GM19372 (cell line): ENCODE measurements at regions not wholly inside any gene's neighbourhood (a gene's known extent, or its start where the extent isn't known, plus 50 kb on each side); places are given as distances from the start of the nearest gene placed in this dataset.

Experiments used
- ATAC-seq: cut with Tn5 transposase; IDR thresholded peaks from one replicate; pipeline ENCODE4 v1.9.1; 2021; ENCODE audit warnings: mild to moderate bottlenecking, low read depth, moderate library complexity; ENCODE audit not compliant: unreplicated experiment

DNA sequence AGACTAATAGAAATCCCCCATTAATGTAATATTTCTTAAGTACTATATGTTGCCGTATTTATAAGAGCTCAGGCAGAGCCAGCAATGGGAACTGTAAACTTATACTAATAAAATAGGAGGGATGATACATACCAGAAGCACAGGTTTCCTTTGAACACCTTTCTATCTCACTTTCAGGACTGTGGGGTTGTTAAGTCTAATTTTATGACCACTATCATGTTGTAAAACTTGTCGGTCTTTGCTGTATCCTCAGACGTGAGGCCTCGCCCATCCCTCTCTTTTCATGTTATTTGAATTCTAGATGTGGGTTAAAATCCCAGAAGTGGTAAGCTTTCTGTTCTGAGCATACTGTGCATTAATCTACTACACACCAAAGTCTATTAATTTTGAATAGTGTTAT is 1083.5 kb upstream of the TENM4 start:
- no peak for ATAC-seq

DNA sequence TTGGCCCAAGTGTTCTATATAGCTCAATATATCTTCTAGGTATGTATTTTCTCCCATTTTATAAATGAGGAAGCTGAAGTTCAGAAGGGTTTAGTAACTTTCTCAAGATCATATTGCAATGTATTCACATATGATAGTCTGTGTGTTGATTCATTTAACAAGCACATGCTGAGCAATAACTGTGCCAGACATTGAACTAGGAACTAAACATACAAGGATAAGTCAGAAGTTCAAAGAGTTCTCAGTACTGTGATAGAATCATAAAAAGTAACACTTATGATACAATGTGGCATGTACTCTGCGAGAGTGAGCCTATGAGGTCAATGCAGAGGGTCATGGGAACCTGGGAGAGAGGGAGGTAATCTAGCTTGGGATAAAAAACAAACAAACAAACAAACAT is 1082.2 kb upstream of the TENM4 start:
- no peak for ATAC-seq

- ATAC-seq, result no peak
Observed at GRCh38 chr11:80521592-80521991, 1080.8 kb upstream of the TENM4 start.

DNA sequence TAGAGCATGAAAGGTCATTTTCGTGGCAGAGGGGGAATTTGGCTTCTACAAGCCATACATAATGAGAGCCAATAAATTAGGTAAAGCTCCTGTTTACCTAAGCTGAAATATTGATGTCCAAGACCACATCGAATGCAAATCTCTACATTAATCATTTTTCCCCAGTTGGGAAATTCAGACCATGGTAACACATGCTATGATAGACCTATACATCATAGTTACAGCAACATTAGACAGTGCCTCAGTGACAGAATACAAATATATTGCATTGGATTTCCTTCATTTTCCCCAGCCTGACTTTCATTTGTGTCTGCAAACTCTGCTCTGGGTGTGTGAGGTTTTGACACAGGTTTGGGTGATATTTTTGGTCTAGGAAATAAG is 1079.7 kb upstream of the TENM4 start:
- ATAC-seq, result no peak

DNA sequence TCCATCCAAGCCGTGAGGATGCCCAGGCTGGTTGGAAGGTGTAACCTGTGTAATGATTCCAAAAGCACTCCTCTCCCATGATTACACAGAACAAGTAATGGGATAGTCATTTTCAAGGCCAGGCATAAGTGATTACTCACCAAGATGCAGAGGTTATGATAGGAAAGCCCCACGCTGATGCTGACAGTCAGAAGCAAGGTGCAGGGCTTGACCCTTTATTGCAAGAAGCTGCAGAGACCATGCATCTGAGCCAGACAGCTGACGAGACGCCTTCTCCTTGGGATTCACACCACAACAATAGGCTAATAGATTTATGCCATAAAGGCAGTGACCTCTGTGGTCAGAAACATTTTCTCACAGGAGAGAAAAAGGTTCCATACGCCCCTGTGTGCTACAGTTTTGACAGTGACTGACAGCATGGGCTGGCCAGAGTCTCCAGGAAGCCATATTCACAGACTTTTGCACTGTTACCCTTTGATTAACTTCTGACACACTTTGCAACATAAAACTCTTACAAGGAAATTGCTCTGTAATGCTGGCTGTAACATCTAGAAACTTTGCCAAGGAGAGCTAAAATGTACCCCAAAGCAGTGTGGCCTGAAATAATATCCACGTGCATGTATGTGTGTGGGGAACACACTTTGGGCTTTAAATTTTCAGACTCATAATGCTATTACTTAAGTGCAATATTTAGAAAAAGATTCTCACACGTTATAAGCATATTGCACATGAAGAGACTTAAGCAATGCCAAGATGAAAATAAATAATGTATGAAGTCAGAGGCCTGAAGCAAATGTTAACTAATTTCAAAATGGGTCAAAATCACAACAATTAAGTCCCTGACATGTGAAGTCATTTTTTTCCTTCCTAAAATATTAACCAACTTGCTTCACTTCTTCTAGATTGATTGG is 1079.0 kb upstream of the TENM4 start:
- ATAC-seq, result no peak

GRCh38 chr11:80517701-80518100 is 1076.9 kb upstream of the TENM4 start:
- ATAC-seq, result no peak

DNA sequence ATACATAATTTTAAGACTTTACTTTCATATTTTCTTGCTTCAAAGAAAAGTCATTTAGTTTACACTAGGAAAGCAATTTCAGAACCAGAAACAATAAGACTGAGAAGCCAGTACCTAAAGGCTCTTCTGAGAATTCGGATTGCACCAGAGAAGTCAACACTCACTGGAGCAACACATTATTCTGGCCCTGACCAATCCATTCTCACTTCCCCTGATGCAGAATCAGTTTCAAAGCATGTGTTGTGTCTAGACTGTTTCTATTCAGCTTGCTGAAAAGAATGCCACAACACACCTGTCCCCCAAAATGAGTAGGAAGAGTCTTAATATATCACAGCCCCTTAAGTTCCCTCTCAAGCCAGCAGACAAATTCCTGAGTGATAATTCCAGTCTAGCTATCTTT is 1074.3 kb upstream of the TENM4 start:
- no peak for ATAC-seq

- no peak for ATAC-seq
Observed at GRCh38 chr11:80512491-80512890, 1071.7 kb upstream of the TENM4 start.

- no peak for ATAC-seq
Observed at GRCh38 chr11:80505771-80506170, 1064.9 kb upstream of the TENM4 start.

GRCh38 chr11:80503990-80504389 is 1063.2 kb upstream of the TENM4 start:
- ATAC-seq, result no peak

DNA sequence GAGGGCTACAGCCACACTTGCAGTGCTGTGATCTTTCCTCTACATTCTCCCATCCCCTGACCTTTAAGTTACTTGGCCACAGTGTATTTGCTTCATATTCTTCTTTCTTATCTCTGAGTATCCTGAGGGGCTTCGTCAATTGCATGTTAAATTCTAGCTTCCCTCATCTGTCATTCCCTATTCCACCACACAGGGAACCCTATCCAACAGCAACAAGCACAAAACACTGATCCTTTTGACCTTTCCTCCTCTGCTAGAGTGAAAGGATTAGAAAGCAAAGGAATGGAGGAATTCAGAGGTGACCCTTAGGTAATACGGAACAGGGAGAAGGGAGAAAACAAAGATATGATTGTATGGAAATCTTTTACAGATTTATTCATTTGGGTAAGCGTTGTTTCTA is 1061.7 kb upstream of the TENM4 start:
- no peak for ATAC-seq

DNA sequence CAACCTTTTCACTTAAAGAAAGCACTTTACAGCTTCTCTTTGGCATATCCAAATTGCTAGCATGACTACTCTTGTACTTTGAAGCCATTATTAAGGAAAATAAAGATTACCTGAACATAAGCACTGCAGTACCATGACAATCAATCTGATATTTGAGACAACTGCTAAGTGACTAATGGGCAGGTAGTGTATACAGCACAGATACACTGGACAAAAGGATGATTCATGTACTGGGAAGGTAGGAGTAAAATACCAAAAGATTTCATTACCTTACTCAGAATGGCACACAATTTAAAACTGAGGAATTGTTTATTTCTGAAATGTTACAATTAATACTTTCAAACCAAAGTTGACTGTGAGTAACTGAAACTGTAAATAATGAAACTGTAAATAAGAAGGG is 1054.3 kb upstream of the TENM4 start:
- ATAC-seq, result no peak

DNA sequence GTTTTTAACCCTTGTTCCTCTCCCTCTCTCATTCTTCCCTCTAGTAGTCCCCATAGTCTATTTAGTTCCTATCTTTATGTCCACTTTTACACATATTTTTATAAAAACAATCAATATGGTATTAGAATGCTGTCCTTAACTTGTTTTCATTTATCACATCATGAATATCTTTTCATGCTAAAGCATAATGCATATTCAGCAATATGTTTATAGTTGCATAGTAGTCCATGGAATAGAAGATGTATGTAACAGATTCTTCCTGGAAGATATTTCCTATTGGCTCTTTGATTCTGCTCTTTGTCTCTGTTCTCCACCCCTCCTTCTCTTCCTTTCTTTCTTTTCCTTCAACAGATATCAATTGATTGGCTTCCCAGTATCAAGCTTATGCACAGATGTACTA is 1047.1 kb upstream of the TENM4 start:
- no peak for ATAC-seq

GRCh38 chr11:80486678-80487077 is 1045.8 kb upstream of the TENM4 start:
- ATAC-seq, result no peak

DNA sequence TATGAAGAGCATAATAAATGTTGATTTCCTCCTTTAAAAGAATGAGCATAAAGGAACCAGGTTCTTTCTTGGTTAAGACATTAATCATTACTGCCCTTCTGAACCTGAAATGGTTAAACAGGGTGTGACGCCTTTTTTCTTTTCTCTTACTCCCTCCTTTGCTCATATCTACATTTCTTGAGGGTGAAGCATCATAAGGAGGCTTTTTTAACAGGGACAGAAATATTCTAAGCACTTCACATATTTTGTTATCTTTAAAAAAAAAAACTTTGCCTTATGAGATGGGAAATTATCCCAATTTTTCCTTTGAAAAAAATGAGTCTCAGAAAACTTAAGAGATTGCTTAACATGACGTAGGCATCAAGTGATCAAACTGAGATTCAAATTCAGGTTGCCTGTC is 1036.3 kb upstream of the TENM4 start:
- ATAC-seq, result no peak

DNA sequence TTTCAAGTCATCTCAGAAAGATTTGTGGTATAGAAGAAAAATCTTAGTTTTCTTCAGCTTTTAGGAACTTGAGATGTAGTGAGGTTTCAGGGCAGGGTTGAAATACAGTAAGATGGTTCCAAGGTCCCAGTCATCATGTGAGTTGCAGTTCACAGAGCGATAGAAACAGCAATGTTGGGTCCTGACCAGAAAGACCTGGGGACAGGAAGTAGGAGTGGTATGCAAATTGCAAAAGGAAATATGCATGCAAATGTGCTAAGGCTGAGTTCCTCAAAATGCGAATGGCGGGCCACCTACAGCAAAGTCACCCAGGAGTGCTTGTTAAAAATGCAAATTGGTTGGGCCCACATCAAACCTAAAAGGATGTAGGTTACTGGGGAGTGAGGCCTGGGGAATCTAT is 1032.7 kb upstream of the TENM4 start:
- peak; percentile 54 for ATAC-seq

GRCh38 chr11:80469871-80470270 is 1029.0 kb upstream of the TENM4 start:
- no peak for ATAC-seq

DNA sequence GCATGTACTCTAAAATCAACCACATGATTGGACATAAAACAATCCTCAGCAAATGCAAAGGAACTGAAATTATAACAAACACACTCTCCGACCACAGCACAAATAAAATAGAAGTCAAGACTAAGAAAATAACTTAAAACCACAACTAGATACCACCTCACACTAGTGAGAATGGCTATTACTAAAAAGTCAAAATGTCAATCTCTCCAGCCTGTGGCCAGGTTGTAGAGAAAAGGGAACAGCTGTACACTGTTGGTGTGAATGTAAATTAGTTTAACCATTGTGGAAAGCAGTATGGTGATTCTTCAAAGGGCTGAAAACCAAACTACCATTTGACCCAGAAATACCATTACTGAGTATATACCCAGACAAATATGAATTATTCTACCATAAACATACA is 1025.7 kb upstream of the TENM4 start:
- no peak for ATAC-seq

DNA sequence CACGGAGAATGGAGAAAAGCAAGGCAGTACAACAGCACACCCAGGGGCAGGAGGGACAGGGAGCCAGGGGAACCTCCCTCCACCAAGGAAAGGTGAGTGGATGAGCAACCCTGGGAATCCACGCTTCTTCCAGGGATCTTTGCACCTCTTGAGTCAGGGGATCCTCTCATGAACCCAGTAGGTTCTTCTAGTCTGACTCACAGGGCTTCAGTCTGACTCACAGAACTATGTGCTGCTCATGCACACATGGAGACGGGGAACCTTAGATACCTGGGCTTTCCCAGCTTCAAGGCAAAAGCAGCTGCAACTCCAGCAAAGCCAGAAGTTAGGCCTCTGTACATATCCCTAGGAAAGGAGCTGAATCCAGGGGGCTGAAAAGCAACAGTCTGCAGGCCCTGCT is 1021.4 kb upstream of the TENM4 start:
- ATAC-seq, result no peak

DNA sequence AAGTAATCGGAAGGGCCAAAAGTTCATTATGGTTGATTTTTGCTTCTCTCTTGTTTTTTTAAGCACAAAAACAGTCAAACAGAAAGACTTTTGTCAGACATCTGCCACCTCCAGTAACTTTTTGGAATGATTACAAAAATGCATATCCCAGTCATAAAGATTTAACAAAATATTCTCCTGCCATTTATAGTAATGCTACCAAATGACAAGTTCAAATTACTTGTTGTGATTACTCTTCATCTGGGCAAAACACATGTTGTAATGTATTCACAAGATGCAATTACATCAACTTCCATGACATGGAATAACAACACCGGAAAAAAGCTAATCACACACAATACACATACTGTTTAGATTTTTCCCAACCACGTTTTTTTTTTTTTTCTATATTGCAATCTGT is 1017.5 kb upstream of the TENM4 start:
- ATAC-seq, result no peak

DNA sequence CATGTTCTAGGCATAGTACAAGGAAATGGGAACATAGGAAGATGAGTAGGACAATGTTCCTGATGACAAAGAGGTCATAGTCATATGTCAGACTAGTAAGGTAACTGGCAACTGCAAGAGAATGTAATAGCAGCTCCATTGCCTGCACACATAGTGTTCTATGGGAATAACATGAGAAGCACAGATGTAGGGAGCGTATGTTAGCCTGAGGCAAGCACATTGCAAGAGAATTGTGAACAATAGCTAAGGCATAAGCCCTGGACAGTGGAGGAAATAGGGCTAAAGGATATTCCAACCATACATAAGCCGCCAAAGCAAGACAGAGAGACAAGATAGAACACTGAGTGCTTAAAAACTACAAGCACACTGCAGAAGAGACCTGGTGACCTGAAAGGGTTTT is 1017.0 kb upstream of the TENM4 start:
- ATAC-seq, result no peak

DNA sequence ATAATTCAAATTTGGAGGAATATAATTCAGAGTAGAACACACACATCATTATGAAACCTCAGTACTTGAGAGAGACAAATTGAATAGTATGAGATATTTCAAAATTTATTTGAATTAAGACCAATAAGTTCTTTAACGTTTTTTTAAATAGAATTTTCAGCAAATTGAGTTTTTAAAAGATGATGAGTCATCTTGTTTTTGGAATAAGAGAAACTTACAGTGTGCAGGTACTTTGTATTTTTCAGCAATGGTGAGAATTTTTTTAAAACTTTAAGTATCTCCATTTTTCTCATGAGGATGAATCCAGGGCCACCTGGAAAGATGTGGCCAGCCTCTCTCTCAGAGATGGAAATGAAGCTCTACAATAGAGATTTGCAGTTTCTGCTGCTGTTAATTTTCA is 1015.0 kb upstream of the TENM4 start:
- ATAC-seq, result no peak

DNA sequence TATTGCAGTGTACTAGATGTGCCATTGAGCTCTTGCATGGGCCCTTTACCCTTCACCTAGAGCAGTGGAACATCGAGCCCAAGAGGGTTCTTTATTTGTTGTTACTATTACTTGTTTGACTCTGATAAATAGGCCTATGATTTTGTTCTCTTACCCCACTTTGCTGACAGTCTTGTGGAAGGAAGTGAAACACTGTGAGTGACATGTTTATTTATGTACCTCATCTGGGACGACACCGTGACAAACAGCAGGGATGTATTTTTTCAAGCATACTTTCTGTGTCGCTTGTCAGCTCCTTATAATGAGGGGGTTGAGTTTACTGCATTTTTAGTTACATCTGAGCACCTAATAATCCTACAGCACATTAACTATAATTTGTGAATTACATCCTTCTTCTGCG is 1010.3 kb upstream of the TENM4 start:
- ATAC-seq, result no peak
